ENCODE measurements at regions not wholly inside any gene's neighbourhood (a gene's known extent, or its start where the extent isn't known, plus 50 kb on each side); places are given as distances from the start of the nearest gene placed in this dataset.

DNA sequence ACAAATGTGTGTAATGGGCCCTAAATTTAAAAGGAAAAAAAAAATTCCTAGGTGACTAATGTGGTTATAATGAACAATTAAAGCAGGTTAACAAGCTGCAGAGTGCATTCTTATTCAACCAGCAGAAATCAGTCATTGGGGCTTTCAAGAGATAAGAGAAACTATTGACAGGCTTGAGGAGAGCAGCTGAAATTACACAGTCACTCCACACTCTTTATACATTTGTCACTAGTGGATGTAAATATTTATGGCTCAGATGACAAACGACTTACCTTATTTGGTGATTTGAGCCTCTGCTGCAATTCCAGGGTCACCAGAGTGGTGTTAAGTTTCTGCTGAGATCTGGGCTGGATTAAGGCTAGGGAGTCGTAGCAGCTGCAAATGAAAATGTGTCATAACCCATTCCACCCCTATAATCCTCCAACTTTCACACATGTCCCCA lies 896.3 kb downstream of the TTLL7 start:
- H3K36me3 ChIP-seq (ENCODE audit: insufficient read depth, low read length) = no peaks in the 10 kb centered on the region
- no peak overlapping the region for H3K4me3 Mint-ChIP-seq
- H3K4me1 Mint-ChIP-seq (ENCODE audit: low read depth) = no peaks in the 10 kb centered on the region
- H3K36me3 Mint-ChIP-seq (ENCODE audit: low read depth) = no peaks in the 10 kb centered on the region
- ChIA-PET CTCF (no interaction called here), POLR2A (no interaction called here)
- peaks cover 0 to 3% of the 10 kb centered on the region in 2 experiments for H3K9me3 ChIP-seq (ENCODE audit: control insufficient read depth in 1 of 2, insufficient read depth in 1 of 2, low read length in 2 of 2)
- no peaks in the 10 kb centered on the region for H3K27me3 ChIP-seq (ENCODE audit: control insufficient read depth in 1 of 2, insufficient read depth in 2 of 2, low read length in 2 of 2)
- ATAC-seq (ENCODE audit: poor library complexity) (no peak), DNase-seq (no peak)
- intact Hi-C loops (cut with DNase I, micrococcal nuclease) = no loop called here
- TF ChIP-seq CTCF (IDR thresholded peaks at IDR 0.05) = no peak
- H3K27ac ChIP-seq (ENCODE audit: low read depth in 1 of 2, low read length in 2 of 2) = no peak overlapping the region
- no peak overlapping the region for H3K27ac Mint-ChIP-seq
- H3K9me3 Mint-ChIP-seq = no peaks in the 10 kb centered on the region
- no peaks in the 10 kb centered on the region for H3K27me3 Mint-ChIP-seq
- no peaks in the 10 kb centered on the region for H3K4me1 ChIP-seq (ENCODE audit: insufficient read depth, low read length)
- H3K4me3 ChIP-seq (ENCODE audit: low read length) = no peak overlapping the region

DNA sequence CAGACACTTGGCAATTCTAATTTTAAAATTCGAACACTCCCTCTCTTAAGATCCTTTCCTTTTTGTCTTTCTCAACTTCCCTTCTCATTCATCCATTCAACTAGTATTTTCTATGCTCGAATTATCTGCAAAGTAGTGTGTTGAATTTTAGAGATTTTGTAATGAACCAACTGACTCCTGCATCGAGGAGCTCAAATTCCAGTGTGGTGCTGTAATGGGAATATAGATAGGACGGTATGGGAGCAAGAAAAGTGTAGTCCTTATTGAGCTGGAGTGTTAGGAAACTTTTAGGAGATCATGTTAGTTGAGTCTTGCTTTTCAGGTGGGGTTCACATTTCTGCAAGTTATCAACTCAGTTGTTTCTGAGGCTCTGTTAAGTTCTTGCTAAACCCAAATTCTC lies 897.5 kb downstream of the TTLL7 start:
- H3K4me1 Mint-ChIP-seq (ENCODE audit: low read depth) = no peaks in the 10 kb centered on the region
- CTCF ChIA-PET = no interaction called here
- no peak for TF ChIP-seq CTCF (IDR thresholded peaks at IDR 0.05)
- H3K9me3 Mint-ChIP-seq = no peaks in the 10 kb centered on the region
- intact Hi-C loops (cut with DNase I, micrococcal nuclease) = no loop called here
- Histone ChIP-seq H3K27me3 (ENCODE audit: control insufficient read depth in 1 of 2, insufficient read depth in 2 of 2, low read length in 2 of 2) (no peaks in the 10 kb centered on the region), H3K4me1 (ENCODE audit: insufficient read depth, low read length) (no peaks in the 10 kb centered on the region), H3K36me3 (ENCODE audit: insufficient read depth, low read length) (no peaks in the 10 kb centered on the region), H3K4me3 (ENCODE audit: low read length) (no peak overlapping the region), H3K9me3 (ENCODE audit: control insufficient read depth in 1 of 2, insufficient read depth in 1 of 2, low read length in 2 of 2) (no peaks in the 10 kb centered on the region), H3K27ac (ENCODE audit: low read depth in 1 of 2, low read length in 2 of 2) (no peak overlapping the region)
- POLR2A ChIA-PET = no interaction called here
- DNase-seq (no peak), ATAC-seq (ENCODE audit: poor library complexity) (no peak)
- H3K27me3 Mint-ChIP-seq = no peaks in the 10 kb centered on the region
- H3K36me3 Mint-ChIP-seq (ENCODE audit: low read depth) = no peaks in the 10 kb centered on the region
- no peak overlapping the region for H3K4me3 Mint-ChIP-seq
- no peak overlapping the region for H3K27ac Mint-ChIP-seq

GRCh38 chr1:83100133-83100532 lies 898.8 kb downstream of the TTLL7 start:
- no peak for ATAC-seq (ENCODE audit: poor library complexity)
- H3K27ac Mint-ChIP-seq = no peak overlapping the region
- no peak overlapping the region for H3K4me3 ChIP-seq (ENCODE audit: low read length)
- H3K9me3 Mint-ChIP-seq = peaks cover 3% of the 10 kb centered on the region
- no peak for DNase-seq
- H3K27ac ChIP-seq (ENCODE audit: low read depth in 1 of 2, low read length in 2 of 2) = no peak overlapping the region
- no peak for TF ChIP-seq CTCF (IDR thresholded peaks at IDR 0.05)
- no peaks in the 10 kb centered on the region for H3K27me3 ChIP-seq (ENCODE audit: control insufficient read depth in 1 of 2, insufficient read depth in 2 of 2, low read length in 2 of 2)
- no peaks in the 10 kb centered on the region for H3K36me3 ChIP-seq (ENCODE audit: insufficient read depth, low read length)
- intact Hi-C loops (cut with DNase I, micrococcal nuclease) = no loop called here
- no peaks in the 10 kb centered on the region for H3K27me3 Mint-ChIP-seq
- H3K36me3 Mint-ChIP-seq (ENCODE audit: low read depth) = no peaks in the 10 kb centered on the region
- ChIA-PET POLR2A (no interaction called here), CTCF (no interaction called here)
- H3K9me3 ChIP-seq (ENCODE audit: control insufficient read depth in 1 of 2, insufficient read depth in 1 of 2, low read length in 2 of 2) = no peaks in the 10 kb centered on the region
- H3K4me1 ChIP-seq (ENCODE audit: insufficient read depth, low read length) = no peaks in the 10 kb centered on the region
- no peak overlapping the region for H3K4me3 Mint-ChIP-seq
- H3K4me1 Mint-ChIP-seq (ENCODE audit: low read depth) = no peaks in the 10 kb centered on the region
